ENCODE measurements at regions not wholly inside any gene's neighbourhood (a gene's known extent, or its start where the extent isn't known, plus 50 kb on each side); places are given as distances from the start of the nearest gene placed in this dataset.

DNA sequence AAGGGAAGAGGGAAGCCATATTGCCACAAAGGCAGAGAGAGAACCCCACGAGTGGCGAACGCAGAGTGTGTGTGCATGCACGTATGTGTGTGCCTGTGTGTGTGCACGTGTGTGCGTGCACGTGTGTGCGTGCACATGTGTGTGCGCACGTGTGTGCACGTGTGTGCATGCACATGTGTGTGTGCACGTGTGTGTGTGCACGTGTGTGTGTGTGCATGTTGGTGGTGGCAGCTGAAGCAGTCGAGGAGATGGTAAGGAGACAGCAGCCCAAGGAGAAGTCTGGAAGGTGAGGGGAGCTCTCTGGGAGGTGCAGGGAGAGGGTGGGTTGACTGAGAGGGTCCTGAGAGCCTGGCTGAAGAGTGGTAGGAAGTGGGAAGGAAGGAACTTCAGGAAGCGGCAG, 94.1 kb upstream of the NECTIN1 start:
- no peaks in the 10 kb centered on the region for H3K27me3 ChIP-seq
- intact Hi-C loops (cut with DNase I), result no loop called here
- DNase-seq, result no peak
- H3K9me3 ChIP-seq, result no peaks in the 10 kb centered on the region
- TF ChIP-seq EP300 (IDR thresholded peaks at IDR 0.05) (no peak), POLR2AphosphoS5 (IDR thresholded peaks at IDR 0.05) (no peak), CTCF (IDR thresholded peaks at IDR 0.05) (no peak), POLR2A (IDR thresholded peaks at IDR 0.05) (no peak)
- 78 to 86% methylated on average over 15 of the region's 15 CpGs for WGBS, 2 donors
- no peaks in the 10 kb centered on the region for H3K4me1 ChIP-seq
- H3K36me3 ChIP-seq, result no peaks in the 10 kb centered on the region
- no peak overlapping the region for H3K4me3 ChIP-seq
- H3K27ac ChIP-seq, result no peak overlapping the region

- Histone ChIP-seq H3K9me3 (peaks cover 0 to 6% (median 0%) of the 10 kb centered on the region in 4 donors), H3K27ac (no peak overlapping the region), H3K27me3 (no peaks in the 10 kb centered on the region), H3K4me3 (no peak overlapping the region), H3K36me3 (no peaks in the 10 kb centered on the region), H3K4me1 (no peaks in the 10 kb centered on the region)
- no peak for DNase-seq
- intact Hi-C loops (cut with DNase I), result no loop called here
- TF ChIP-seq CTCF (IDR thresholded peaks at IDR 0.05), result no peak
- 68 to 91% methylated on average over 2 of the region's 2 CpGs for WGBS, 2 donors
Measured at GRCh38 chr11:119816660-119817059, 87.7 kb upstream of the NECTIN1 start.

DNA sequence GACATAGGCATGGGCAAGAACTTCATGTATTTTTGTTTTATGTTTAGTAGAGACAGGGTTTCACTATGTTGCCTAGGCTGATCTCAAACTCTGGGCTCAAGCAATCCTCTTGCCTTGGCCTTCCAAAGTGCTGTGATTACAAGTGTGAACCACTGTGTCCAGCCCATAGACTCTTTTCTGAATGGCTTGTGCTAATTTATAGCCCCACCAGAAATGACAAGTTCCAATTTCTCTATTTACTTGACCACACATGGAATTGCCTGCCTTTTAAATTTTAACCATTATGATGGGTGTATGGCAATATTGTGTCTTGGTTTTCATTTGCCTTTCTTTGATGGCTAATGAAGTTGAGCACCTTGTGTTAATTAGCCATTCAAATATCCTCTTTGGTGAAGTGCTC, 85.8 kb upstream of the NECTIN1 start:
- H3K27me3 ChIP-seq, result no peaks in the 10 kb centered on the region
- H3K4me1 ChIP-seq, result no peaks in the 10 kb centered on the region
- peaks cover 0 to 6% (median 0%) of the 10 kb centered on the region in 4 donors for H3K9me3 ChIP-seq
- TF ChIP-seq EP300 (IDR thresholded peaks at IDR 0.05) (no peak), POLR2AphosphoS5 (IDR thresholded peaks at IDR 0.05) (no peak), POLR2A (IDR thresholded peaks at IDR 0.05) (no peak), CTCF (IDR thresholded peaks at IDR 0.05) (no peak)
- intact Hi-C loops (cut with DNase I), result no loop called here
- no peak overlapping the region for H3K27ac ChIP-seq
- DNase-seq, result no peak
- no peaks in the 10 kb centered on the region for H3K36me3 ChIP-seq
- H3K4me3 ChIP-seq, result no peak overlapping the region

- H3K27me3 ChIP-seq, result peaks cover 0 to 4% (median 0%) of the 10 kb centered on the region in 3 donors
Measured at GRCh38 chr11:119810478-119811232, 81.7 kb upstream of the NECTIN1 start.

More at GRCh38 chr11:119810478-119811232, 81.7 kb upstream of the NECTIN1 start:
- no peaks in the 10 kb centered on the region for H3K36me3 ChIP-seq
- H3K9me3 ChIP-seq, result peaks cover 0 to 6% (median 0%) of the 10 kb centered on the region in 4 donors
- TF ChIP-seq POLR2A (IDR thresholded peaks at IDR 0.05), result no peak
- no peak for TF ChIP-seq EP300 (IDR thresholded peaks at IDR 0.05)
- no peak for TF ChIP-seq POLR2AphosphoS5 (IDR thresholded peaks at IDR 0.05)
- TF ChIP-seq CTCF (IDR thresholded peaks at IDR 0.05), result no peak
- intact Hi-C loops (cut with DNase I), result no loop called here
- no peak for DNase-seq
- H3K4me3 ChIP-seq, result no peak overlapping the region
- no peak overlapping the region for H3K27ac ChIP-seq
- WGBS, 2 donors, result 90% methylated on average over 14 of the region's 14 CpGs
- no peaks in the 10 kb centered on the region for H3K4me1 ChIP-seq
